ENCODE measurements at regions not wholly inside any gene's neighbourhood (a gene's known extent, or its start where the extent isn't known, plus 50 kb on each side); places are given as distances from the start of the nearest gene placed in this dataset.

- no peaks in the 10 kb centered on the region for H3K4me1 ChIP-seq (ENCODE audit: control insufficient read depth in 2 of 2, insufficient read depth in 2 of 2, low read length in 2 of 2)
- no peaks in the 10 kb centered on the region for H3K36me3 ChIP-seq (ENCODE audit: control insufficient read depth in 2 of 2, insufficient read depth in 2 of 2, low read length in 2 of 2)
- H3K9ac ChIP-seq (ENCODE audit: low read depth in 1 of 2, low read length in 2 of 2) = no peak overlapping the region
- H3K27ac ChIP-seq (ENCODE audit: low read depth in 2 of 2, low read length in 2 of 2) = no peak overlapping the region
- H3K4me3 ChIP-seq (ENCODE audit: low read length in 2 of 2) = no peak overlapping the region
- no peaks in the 10 kb centered on the region for H3K9me3 ChIP-seq (ENCODE audit: control insufficient read depth in 2 of 2, low read length in 2 of 2)
- H3K27me3 ChIP-seq (ENCODE audit: control insufficient read depth in 2 of 2, insufficient read depth in 2 of 2, low read length in 2 of 2) = no peaks in the 10 kb centered on the region
Measured at GRCh38 chr9:13607481-13608441, 328.3 kb upstream of the MPDZ start.

DNA sequence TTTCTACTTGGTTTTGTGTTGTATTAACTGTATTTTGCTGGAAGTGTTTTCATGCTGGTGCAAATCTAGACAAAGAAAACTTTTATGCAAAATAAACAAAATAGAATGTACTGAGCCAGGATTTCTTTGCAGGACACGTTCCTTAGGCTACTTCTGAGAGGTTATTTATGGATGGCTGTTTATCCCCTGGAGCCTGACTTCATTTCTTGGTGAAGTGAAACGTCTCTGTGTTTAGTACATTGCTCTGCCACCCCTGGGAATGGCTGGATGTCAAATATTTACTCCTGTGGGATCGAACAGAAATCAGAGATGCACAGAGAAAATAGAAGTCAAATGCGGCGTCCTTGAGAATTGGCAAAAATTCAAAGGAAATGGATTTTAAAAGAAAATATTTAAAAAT lies 327.1 kb upstream of the MPDZ start:
- Histone ChIP-seq H3K36me3 (ENCODE audit: control insufficient read depth in 2 of 2, insufficient read depth in 2 of 2, low read length in 2 of 2) (no peaks in the 10 kb centered on the region), H3K4me1 (ENCODE audit: control insufficient read depth in 2 of 2, insufficient read depth in 2 of 2, low read length in 2 of 2) (no peaks in the 10 kb centered on the region), H3K9ac (ENCODE audit: low read depth in 1 of 2, low read length in 2 of 2) (no peak overlapping the region), H3K27me3 (ENCODE audit: control insufficient read depth in 2 of 2, insufficient read depth in 2 of 2, low read length in 2 of 2) (no peaks in the 10 kb centered on the region), H3K9me3 (ENCODE audit: control insufficient read depth in 2 of 2, low read length in 2 of 2) (no peaks in the 10 kb centered on the region), H3K27ac (ENCODE audit: low read depth in 2 of 2, low read length in 2 of 2) (no peak overlapping the region), H3K4me3 (ENCODE audit: low read length in 2 of 2) (no peak overlapping the region)

- Histone ChIP-seq H3K36me3 (ENCODE audit: control insufficient read depth in 2 of 2, insufficient read depth in 2 of 2, low read length in 2 of 2) (no peaks in the 10 kb centered on the region), H3K4me1 (ENCODE audit: control insufficient read depth in 2 of 2, insufficient read depth in 2 of 2, low read length in 2 of 2) (no peaks in the 10 kb centered on the region), H3K27me3 (ENCODE audit: control insufficient read depth in 2 of 2, insufficient read depth in 2 of 2, low read length in 2 of 2) (no peaks in the 10 kb centered on the region), H3K27ac (ENCODE audit: low read depth in 2 of 2, low read length in 2 of 2) (no peak overlapping the region), H3K4me3 (ENCODE audit: low read length in 2 of 2) (no peak overlapping the region), H3K9me3 (ENCODE audit: control insufficient read depth in 2 of 2, low read length in 2 of 2) (no peaks in the 10 kb centered on the region), H3K9ac (ENCODE audit: low read depth in 1 of 2, low read length in 2 of 2) (no peak overlapping the region)
Measured at GRCh38 chr9:13603921-13604320, 324.4 kb upstream of the MPDZ start.

DNA sequence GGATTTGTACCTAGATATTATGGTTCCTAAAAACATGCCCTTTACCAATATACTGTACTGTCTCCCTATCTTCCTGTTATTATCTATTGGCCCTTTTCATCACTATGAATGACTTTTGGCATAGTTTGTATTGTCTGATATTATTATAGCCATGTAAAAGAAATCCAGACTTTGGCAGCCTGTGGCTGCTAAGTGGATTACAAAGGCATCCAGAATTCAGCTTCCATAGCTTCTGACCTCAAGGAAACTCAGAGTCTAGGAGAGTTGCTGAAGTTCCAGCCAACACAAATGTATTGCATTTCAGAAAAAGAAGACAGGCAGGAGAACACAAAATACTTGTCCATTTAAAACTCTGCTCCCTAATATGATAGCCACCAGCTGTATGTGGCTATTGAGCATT lies 319.2 kb upstream of the MPDZ start:
- H3K4me1 ChIP-seq (ENCODE audit: control insufficient read depth in 2 of 2, insufficient read depth in 2 of 2, low read length in 2 of 2) = no peaks in the 10 kb centered on the region
- no peak overlapping the region for H3K9ac ChIP-seq (ENCODE audit: low read depth in 1 of 2, low read length in 2 of 2)
- H3K9me3 ChIP-seq (ENCODE audit: control insufficient read depth in 2 of 2, low read length in 2 of 2) = no peaks in the 10 kb centered on the region
- H3K4me3 ChIP-seq (ENCODE audit: low read length in 2 of 2) = no peak overlapping the region
- H3K27ac ChIP-seq (ENCODE audit: low read depth in 2 of 2, low read length in 2 of 2) = no peak overlapping the region
- no peaks in the 10 kb centered on the region for H3K27me3 ChIP-seq (ENCODE audit: control insufficient read depth in 2 of 2, insufficient read depth in 2 of 2, low read length in 2 of 2)
- H3K36me3 ChIP-seq (ENCODE audit: control insufficient read depth in 2 of 2, insufficient read depth in 2 of 2, low read length in 2 of 2) = no peaks in the 10 kb centered on the region

- no peaks in the 10 kb centered on the region for H3K36me3 ChIP-seq (ENCODE audit: control insufficient read depth in 2 of 2, insufficient read depth in 2 of 2, low read length in 2 of 2)
- no peak overlapping the region for H3K9ac ChIP-seq (ENCODE audit: low read depth in 1 of 2, low read length in 2 of 2)
- no peaks in the 10 kb centered on the region for H3K4me1 ChIP-seq (ENCODE audit: control insufficient read depth in 2 of 2, insufficient read depth in 2 of 2, low read length in 2 of 2)
- H3K27me3 ChIP-seq (ENCODE audit: control insufficient read depth in 2 of 2, insufficient read depth in 2 of 2, low read length in 2 of 2) = no peaks in the 10 kb centered on the region
- no peak overlapping the region for H3K27ac ChIP-seq (ENCODE audit: low read depth in 2 of 2, low read length in 2 of 2)
- H3K4me3 ChIP-seq (ENCODE audit: low read length in 2 of 2) = no peak overlapping the region
- no peaks in the 10 kb centered on the region for H3K9me3 ChIP-seq (ENCODE audit: control insufficient read depth in 2 of 2, low read length in 2 of 2)
Measured at GRCh38 chr9:13597427-13597826, 317.9 kb upstream of the MPDZ start.

DNA sequence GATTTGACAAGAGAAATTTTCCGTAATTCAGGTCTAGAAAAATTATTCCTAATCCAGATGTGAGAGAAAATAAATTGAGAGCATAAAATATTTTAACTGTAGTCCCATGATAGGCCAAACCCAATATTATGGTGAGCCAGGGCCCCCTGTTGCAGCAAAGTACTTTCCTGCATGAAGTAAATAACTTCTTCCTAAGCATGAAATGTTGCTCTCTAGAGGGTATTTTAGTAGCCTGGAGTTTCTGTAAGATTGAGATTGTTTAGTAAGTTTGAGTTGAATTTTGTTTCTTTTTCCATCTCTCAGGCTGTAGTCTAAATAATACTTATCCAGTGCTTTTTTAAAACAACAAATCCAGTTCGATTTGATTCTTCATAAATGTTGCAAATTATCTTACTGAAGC lies 317.5 kb upstream of the MPDZ start:
- H3K27me3 ChIP-seq (ENCODE audit: control insufficient read depth in 2 of 2, insufficient read depth in 2 of 2, low read length in 2 of 2) = no peaks in the 10 kb centered on the region
- no peak overlapping the region for H3K27ac ChIP-seq (ENCODE audit: low read depth in 2 of 2, low read length in 2 of 2)
- no peaks in the 10 kb centered on the region for H3K4me1 ChIP-seq (ENCODE audit: control insufficient read depth in 2 of 2, insufficient read depth in 2 of 2, low read length in 2 of 2)
- H3K4me3 ChIP-seq (ENCODE audit: low read length in 2 of 2) = no peak overlapping the region
- no peak overlapping the region for H3K9ac ChIP-seq (ENCODE audit: low read depth in 1 of 2, low read length in 2 of 2)
- no peaks in the 10 kb centered on the region for H3K9me3 ChIP-seq (ENCODE audit: control insufficient read depth in 2 of 2, low read length in 2 of 2)
- no peaks in the 10 kb centered on the region for H3K36me3 ChIP-seq (ENCODE audit: control insufficient read depth in 2 of 2, insufficient read depth in 2 of 2, low read length in 2 of 2)

DNA sequence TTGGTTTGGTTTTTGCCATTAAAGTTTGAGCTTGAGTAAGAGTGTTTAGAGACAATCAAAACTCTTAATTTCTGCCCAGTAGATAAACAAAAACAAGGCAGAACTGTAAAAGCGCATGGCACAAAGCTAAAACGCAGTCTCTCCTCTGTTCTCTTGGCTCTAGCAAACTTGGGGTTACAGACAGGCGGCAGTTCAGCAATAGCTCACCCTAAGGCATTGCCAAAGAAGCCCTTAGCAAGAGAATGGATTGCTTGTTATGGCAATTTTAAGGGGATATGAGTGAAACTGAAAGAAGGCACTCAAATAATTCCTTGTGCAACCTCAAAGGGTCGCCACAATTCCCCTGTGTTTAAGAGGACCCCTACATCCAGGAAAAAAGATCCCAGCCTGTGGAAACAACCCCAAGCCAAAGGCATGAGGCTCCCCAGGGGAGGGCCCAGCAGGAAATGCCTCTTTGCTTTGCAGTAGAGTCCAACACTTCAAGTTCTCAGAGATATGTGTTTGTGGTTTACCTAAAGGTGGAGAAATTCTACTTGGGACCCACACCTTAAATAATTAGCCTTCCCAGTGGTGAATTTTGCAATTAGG lies 317.0 kb upstream of the MPDZ start:
- Histone ChIP-seq H3K27me3 (ENCODE audit: control insufficient read depth in 2 of 2, insufficient read depth in 2 of 2, low read length in 2 of 2) (no peaks in the 10 kb centered on the region), H3K36me3 (ENCODE audit: control insufficient read depth in 2 of 2, insufficient read depth in 2 of 2, low read length in 2 of 2) (no peaks in the 10 kb centered on the region), H3K27ac (ENCODE audit: low read depth in 2 of 2, low read length in 2 of 2) (no peak overlapping the region), H3K9me3 (ENCODE audit: control insufficient read depth in 2 of 2, low read length in 2 of 2) (no peaks in the 10 kb centered on the region), H3K4me3 (ENCODE audit: low read length in 2 of 2) (no peak overlapping the region), H3K4me1 (ENCODE audit: control insufficient read depth in 2 of 2, insufficient read depth in 2 of 2, low read length in 2 of 2) (no peaks in the 10 kb centered on the region), H3K9ac (ENCODE audit: low read depth in 1 of 2, low read length in 2 of 2) (no peak overlapping the region)

- Histone ChIP-seq H3K4me1 (ENCODE audit: control insufficient read depth in 2 of 2, insufficient read depth in 2 of 2, low read length in 2 of 2) (no peaks in the 10 kb centered on the region), H3K36me3 (ENCODE audit: control insufficient read depth in 2 of 2, insufficient read depth in 2 of 2, low read length in 2 of 2) (no peaks in the 10 kb centered on the region), H3K9me3 (ENCODE audit: control insufficient read depth in 2 of 2, low read length in 2 of 2) (no peaks in the 10 kb centered on the region), H3K4me3 (ENCODE audit: low read length in 2 of 2) (no peak overlapping the region), H3K27me3 (ENCODE audit: control insufficient read depth in 2 of 2, insufficient read depth in 2 of 2, low read length in 2 of 2) (no peaks in the 10 kb centered on the region), H3K9ac (ENCODE audit: low read depth in 1 of 2, low read length in 2 of 2) (no peak overlapping the region), H3K27ac (ENCODE audit: low read depth in 2 of 2, low read length in 2 of 2) (no peak overlapping the region)
Measured at GRCh38 chr9:13590996-13591395, 311.5 kb upstream of the MPDZ start.

GRCh38 chr9:13589034-13589737 lies 309.7 kb upstream of the MPDZ start:
- no peaks in the 10 kb centered on the region for H3K36me3 ChIP-seq (ENCODE audit: control insufficient read depth in 2 of 2, insufficient read depth in 2 of 2, low read length in 2 of 2)
- no peak overlapping the region for H3K27ac ChIP-seq (ENCODE audit: low read depth in 2 of 2, low read length in 2 of 2)
- H3K4me1 ChIP-seq (ENCODE audit: control insufficient read depth in 2 of 2, insufficient read depth in 2 of 2, low read length in 2 of 2) = no peaks in the 10 kb centered on the region
- H3K9me3 ChIP-seq (ENCODE audit: control insufficient read depth in 2 of 2, low read length in 2 of 2) = no peaks in the 10 kb centered on the region
- H3K4me3 ChIP-seq (ENCODE audit: low read length in 2 of 2) = no peak overlapping the region
- H3K9ac ChIP-seq (ENCODE audit: low read depth in 1 of 2, low read length in 2 of 2) = no peak overlapping the region
- H3K27me3 ChIP-seq (ENCODE audit: control insufficient read depth in 2 of 2, insufficient read depth in 2 of 2, low read length in 2 of 2) = no peaks in the 10 kb centered on the region

Measured in mucosa of rectum (tissue), 2 donors.